PFSK-1 (cell line): ENCODE measurements at regions not wholly inside any gene's neighbourhood (a gene's known extent, or its start where the extent isn't known, plus 50 kb on each side); places are given as distances from the start of the nearest gene placed in this dataset.

Experiments
- FOXP2 ChIP-seq: optimal IDR thresholded peaks from 2 replicates; pipeline ENCODE3; 2011; ENCODE audit warnings: borderline replicate concordance, control low read depth, inconsistent platforms; ENCODE audit not compliant: insufficient read depth; ENCODE audit errors: extremely low read length, extremely low read depth
- POLR2AphosphoS5 ChIP-seq: IDR thresholded peaks from 2 replicates; pipeline ENCODE4 v1.6.1; 2012; ENCODE audit warnings: low read depth, mild to moderate bottlenecking, control low read depth, low read length, moderate library complexity
- REST ChIP-seq, 2 experiments: IDR thresholded peaks; 2 replicates each; pipeline versions ENCODE4 v1.6.1 to v1.8.0; 2011 to 2012; ENCODE audit warnings: low read depth in 2 of 2, low read length in 2 of 2, control low read depth in 1 of 2, inconsistent platforms in 1 of 2, mild to moderate bottlenecking in 1 of 2, moderate library complexity in 1 of 2; ENCODE audit not compliant: insufficient read depth in 1 of 2
- SIN3A ChIP-seq: IDR thresholded peaks from 2 replicates; pipeline ENCODE4 v1.6.1; 2012; ENCODE audit warnings: mild to moderate bottlenecking, low read length, moderate library complexity, borderline replicate concordance; ENCODE audit not compliant: insufficient read depth
- TAF1 ChIP-seq: IDR thresholded peaks from 2 replicates; pipeline ENCODE4 v1.6.1; 2012; ENCODE audit warnings: low read length, control low read depth, borderline replicate concordance; ENCODE audit not compliant: insufficient read depth

DNA sequence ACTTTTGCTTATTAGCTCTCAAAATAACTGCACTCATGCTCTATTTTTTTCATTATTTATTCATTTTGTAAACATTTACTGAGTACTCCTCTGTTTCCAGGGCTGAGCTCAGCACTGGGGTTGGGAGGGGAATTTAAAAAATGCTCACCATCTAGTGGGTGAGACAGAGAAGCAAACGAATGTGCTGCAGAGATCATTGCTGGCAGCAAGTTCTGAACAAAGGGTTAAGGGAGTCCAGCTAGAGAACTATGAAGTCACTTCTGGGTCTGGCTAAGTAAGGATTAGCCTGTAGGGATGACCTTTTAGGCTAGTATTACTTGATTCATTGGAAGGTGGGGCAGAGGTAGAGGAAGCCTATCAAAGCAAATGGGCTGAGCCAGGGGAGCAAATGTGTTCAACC, 99.1 kb upstream of the ZNF644 start:
- no peak for TF ChIP-seq TAF1
- TF ChIP-seq REST (IDR thresholded peaks at IDR 0.05; ENCODE audit: insufficient read depth in 1 of 2, low read depth in 2 of 2, low read length in 2 of 2): no peak
- TF ChIP-seq FOXP2: no peak
- TF ChIP-seq SIN3A: no peak
- no peak for TF ChIP-seq POLR2AphosphoS5

- no peak for TF ChIP-seq POLR2AphosphoS5
- TF ChIP-seq FOXP2: no peak
- no peak for TF ChIP-seq REST (IDR thresholded peaks at IDR 0.05; ENCODE audit: insufficient read depth in 1 of 2, low read depth in 2 of 2, low read length in 2 of 2)
- TF ChIP-seq TAF1: no peak
- no peak for TF ChIP-seq SIN3A
These were observed 98.6 kb upstream of the ZNF644 start for GRCh38 chr1:91120421-91120820.

- TF ChIP-seq REST (IDR thresholded peaks at IDR 0.05; ENCODE audit: insufficient read depth in 1 of 2, low read depth in 2 of 2, low read length in 2 of 2): no peak
- no peak for TF ChIP-seq TAF1
- TF ChIP-seq FOXP2: no peak
- TF ChIP-seq POLR2AphosphoS5: no peak
- TF ChIP-seq SIN3A: no peak
These were observed 82.9 kb upstream of the ZNF644 start for GRCh38 chr1:91104712-91105111.

GRCh38 chr1:91101328-91101727, 79.5 kb upstream of the ZNF644 start:
- TF ChIP-seq FOXP2 (no peak), POLR2AphosphoS5 (no peak), TAF1 (no peak), REST (IDR thresholded peaks at IDR 0.05; ENCODE audit: insufficient read depth in 1 of 2, low read depth in 2 of 2, low read length in 2 of 2) (no peak), SIN3A (no peak)
